Neural crest cell (in vitro differentiated cells): ENCODE measurements at regions not wholly inside any gene's neighbourhood (a gene's known extent, or its start where the extent isn't known, plus 50 kb on each side); places are given as distances from the start of the nearest gene placed in this dataset.

Experiments
- DNase-seq: peaks from one replicate; pipeline ENCODE4 v3.0.0; 2021; ENCODE audit warnings: low read depth, mixed read lengths, low spot score
- H3K27ac Mint-ChIP-seq: one replicate; pipeline ENCODE4 v1.8.0; 2021; ENCODE audit warnings: mild to moderate bottlenecking, mixed read lengths; ENCODE audit not compliant: unreplicated experiment
- H3K27me3 Mint-ChIP-seq: 2 replicates; pipeline ENCODE4 v1.8.0; 2021; ENCODE audit warnings: low read depth, mild to moderate bottlenecking, mixed read lengths
- H3K36me3 Mint-ChIP-seq: 2 replicates; pipeline ENCODE4 v1.8.0; 2021; ENCODE audit warnings: low read depth, mild to moderate bottlenecking, mixed read lengths
- H3K4me1 Mint-ChIP-seq: 2 replicates; pipeline ENCODE4 v1.8.0; 2021; ENCODE audit warnings: mixed read lengths
- H3K4me3 Mint-ChIP-seq: one replicate; pipeline ENCODE4 v1.8.0; 2021; ENCODE audit warnings: mild to moderate bottlenecking, mixed read lengths
- H3K9me3 Mint-ChIP-seq: 2 replicates; pipeline ENCODE4 v1.8.0; 2021; ENCODE audit warnings: mixed read lengths
- CTCF ChIP-seq: fragments of 200-600 bp; sonication (generic); conservative IDR thresholded peaks from 2 replicates; pipeline ENCODE4 v1.5.0; 2021; ENCODE audit warnings: antibody characterized with exemption, mild to moderate bottlenecking

GRCh38 chr3:170752571-170753155 lies 117.3 kb downstream of the RPL22L1 start:
- Mint-ChIP-seq H3K27me3 (peaks cover 4% of the 10 kb centered on the region), H3K36me3 (no peaks in the 10 kb centered on the region), H3K27ac (no peak overlapping the region), H3K4me1 (no peaks in the 10 kb centered on the region), H3K9me3 (no peaks in the 10 kb centered on the region), H3K4me3 (no peak overlapping the region)
- no peak for DNase-seq
- TF ChIP-seq CTCF = no peak

GRCh38 chr3:170751899-170752293 lies 118.1 kb downstream of the RPL22L1 start:
- Mint-ChIP-seq H3K27me3 (peaks cover 8% of the 10 kb centered on the region), H3K36me3 (no peaks in the 10 kb centered on the region), H3K4me1 (no peaks in the 10 kb centered on the region), H3K27ac (no peak overlapping the region), H3K9me3 (no peaks in the 10 kb centered on the region), H3K4me3 (no peak overlapping the region)
- DNase-seq = no peak
- TF ChIP-seq CTCF = no peak

GRCh38 chr3:170751083-170751898 lies 118.7 kb downstream of the RPL22L1 start:
- Mint-ChIP-seq H3K27ac (no peak overlapping the region), H3K9me3 (no peaks in the 10 kb centered on the region), H3K27me3 (peaks cover 8% of the 10 kb centered on the region), H3K4me1 (no peaks in the 10 kb centered on the region), H3K4me3 (no peak overlapping the region), H3K36me3 (no peaks in the 10 kb centered on the region)
- TF ChIP-seq CTCF = no peak
- no peak for DNase-seq

GRCh38 chr3:170750478-170750830 lies 119.5 kb downstream of the RPL22L1 start:
- H3K4me3 Mint-ChIP-seq = no peak overlapping the region
- H3K9me3 Mint-ChIP-seq = no peaks in the 10 kb centered on the region
- TF ChIP-seq CTCF = no peak
- no peaks in the 10 kb centered on the region for H3K4me1 Mint-ChIP-seq
- no peak overlapping the region for H3K27ac Mint-ChIP-seq
- peaks cover 8% of the 10 kb centered on the region for H3K27me3 Mint-ChIP-seq
- no peaks in the 10 kb centered on the region for H3K36me3 Mint-ChIP-seq
- DNase-seq = no peak

GRCh38 chr3:170749765-170750477 lies 120.1 kb downstream of the RPL22L1 start:
- no peaks in the 10 kb centered on the region for H3K4me1 Mint-ChIP-seq
- H3K9me3 Mint-ChIP-seq = no peaks in the 10 kb centered on the region
- no peaks in the 10 kb centered on the region for H3K36me3 Mint-ChIP-seq
- H3K4me3 Mint-ChIP-seq = no peak overlapping the region
- no peak for TF ChIP-seq CTCF
- H3K27me3 Mint-ChIP-seq = peaks cover 8% of the 10 kb centered on the region
- no peak for DNase-seq
- H3K27ac Mint-ChIP-seq = no peak overlapping the region
